SKM-1 treated with dmso at 0.1 percent for 144 hours (cell line): ENCODE measurements at regions not wholly inside any gene's neighbourhood (a gene's known extent, or its start where the extent isn't known, plus 50 kb on each side); places are given as distances from the start of the nearest gene placed in this dataset.
A peak's percentile ranks its signal among the peaks of the same experiment; 100 is the strongest.

Experiments used
- DNase-seq: peaks from one replicate; lab custom pipeline; 2025; ENCODE audit not compliant: unreplicated experiment; lab: John Stamatoyannopoulos, UW

DNA sequence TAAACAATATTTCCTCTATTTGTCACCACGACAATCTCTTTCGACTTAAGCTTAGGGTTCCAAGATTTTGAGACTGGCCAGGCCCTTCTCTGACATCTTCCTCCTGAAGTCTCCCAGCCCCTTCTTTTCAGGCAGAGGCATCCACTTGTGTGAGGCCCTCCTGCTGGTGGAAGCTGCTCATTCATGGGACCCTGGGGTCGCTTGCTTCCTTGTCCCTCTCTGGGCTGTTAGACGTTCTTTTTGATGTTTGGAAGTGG is 188.2 kb upstream of the APCDD1 start:
- DNase-seq, result no peak

DNA sequence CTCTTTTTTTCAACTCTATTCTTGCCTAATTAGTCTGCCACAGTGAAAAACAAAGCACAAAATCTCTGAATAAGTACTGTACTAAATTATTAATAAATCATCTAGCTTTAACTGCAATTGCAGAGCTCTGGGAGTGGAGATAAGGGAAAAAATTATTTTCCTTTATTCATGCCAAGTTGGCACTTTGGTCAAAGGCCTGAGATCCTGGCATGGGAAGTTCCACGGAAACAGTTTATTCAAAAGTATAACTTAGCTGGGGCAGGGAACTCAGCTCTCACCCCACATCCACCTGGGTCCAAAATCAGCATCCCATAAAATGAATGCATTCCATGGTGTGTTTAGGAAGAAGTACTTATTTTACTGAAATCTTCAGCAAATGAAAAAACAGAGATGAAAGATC is 185.2 kb upstream of the APCDD1 start:
- no peak for DNase-seq

DNA sequence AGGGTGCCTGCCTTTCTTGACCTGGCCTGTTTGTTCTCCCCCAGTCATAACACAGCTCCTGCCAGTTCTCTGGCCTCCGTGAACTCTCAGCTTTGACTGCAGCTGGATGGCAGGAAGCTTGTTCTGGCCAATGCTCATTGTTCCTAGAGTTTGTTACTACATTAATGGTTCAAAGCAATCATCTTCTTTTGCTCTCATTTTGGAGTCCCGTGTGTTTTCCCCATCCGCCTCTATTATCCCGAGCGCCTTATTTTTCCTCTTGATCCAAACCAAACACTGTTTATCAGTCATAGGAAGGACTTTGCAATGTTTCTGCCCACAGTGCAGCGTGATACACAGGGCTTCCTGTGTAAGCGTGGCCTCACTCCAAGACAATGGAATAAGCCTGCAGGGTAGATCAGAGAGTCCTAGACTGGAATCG is 184.3 kb upstream of the APCDD1 start:
- no peak for DNase-seq

DNA sequence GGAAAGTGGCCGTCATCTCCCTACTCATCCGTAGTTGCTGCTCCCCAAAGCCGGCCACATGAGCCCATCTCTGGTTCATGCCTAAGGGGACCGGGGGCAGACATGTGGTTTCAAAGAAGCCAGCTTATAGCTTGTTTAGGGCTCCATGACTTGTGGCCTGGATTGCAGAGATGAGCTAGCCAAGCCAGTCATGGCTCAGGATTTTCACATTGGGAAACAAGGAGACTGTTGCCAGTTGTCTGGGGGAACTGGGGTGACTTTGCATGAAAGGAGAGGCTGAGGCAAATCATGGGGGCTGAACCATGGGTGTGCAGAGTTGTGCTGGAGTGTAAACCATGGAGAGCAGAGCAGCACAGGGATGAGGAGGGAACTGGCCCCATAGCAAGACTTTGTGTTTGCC is 183.0 kb upstream of the APCDD1 start:
- no peak for DNase-seq

DNA sequence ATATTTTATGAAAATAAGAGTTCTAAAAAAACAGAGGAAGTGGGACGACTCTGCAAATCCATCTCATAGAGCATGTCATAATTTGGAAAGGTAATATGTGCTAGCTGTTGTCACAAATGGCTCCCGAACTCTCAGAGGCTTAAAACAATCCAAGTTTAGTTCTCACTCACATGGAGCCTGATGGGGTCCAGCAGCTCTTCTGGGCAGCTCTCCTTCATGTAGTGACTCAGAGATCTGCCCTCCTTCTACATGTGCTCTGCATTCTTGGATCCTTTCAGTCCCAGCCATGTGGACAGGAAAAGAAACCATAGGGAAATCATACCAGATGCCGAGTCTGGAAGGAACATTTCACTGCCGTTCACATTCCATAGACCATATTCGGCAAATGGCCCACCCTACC is 180.1 kb upstream of the APCDD1 start:
- DNase-seq, result no peak

DNA sequence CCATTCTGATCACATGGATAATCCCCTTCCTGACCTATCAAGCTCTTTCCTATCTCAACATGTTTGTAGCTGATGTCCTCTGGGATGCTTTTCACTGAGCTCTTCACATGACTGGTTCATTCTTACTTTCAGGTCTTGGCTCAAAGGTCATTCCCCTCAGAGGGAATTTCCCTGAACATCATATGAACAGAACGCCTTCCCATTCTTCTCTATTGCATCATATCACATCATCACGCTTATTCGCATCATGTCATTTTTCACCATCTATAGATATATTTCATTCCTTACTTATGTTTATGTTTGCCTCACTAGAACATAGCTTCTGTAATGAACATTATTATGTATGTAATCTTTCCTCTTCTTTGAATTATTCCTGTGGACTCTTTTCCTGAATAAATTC is 178.9 kb upstream of the APCDD1 start:
- no peak for DNase-seq

DNA sequence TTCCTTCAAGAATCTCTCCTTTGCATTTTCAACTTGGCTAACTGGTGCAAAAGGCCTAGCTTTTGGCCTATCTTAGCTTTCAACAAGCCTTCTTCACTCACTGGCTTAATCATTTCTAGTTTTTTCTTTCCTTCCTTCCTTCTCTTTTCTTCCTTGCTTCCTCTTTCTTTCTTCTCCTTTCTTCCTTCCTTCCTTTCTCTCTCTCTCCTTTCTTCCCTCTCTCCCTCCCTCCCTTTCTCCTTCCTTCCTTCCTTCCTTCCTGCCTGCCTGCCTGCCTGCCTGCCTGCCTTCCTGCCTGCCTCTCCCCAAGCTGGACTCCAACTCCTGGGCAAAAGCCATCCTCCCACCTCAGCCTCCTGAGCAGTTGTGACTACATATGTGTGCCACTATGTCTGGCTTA is 176.2 kb upstream of the APCDD1 start:
- DNase-seq, result no peak

DNA sequence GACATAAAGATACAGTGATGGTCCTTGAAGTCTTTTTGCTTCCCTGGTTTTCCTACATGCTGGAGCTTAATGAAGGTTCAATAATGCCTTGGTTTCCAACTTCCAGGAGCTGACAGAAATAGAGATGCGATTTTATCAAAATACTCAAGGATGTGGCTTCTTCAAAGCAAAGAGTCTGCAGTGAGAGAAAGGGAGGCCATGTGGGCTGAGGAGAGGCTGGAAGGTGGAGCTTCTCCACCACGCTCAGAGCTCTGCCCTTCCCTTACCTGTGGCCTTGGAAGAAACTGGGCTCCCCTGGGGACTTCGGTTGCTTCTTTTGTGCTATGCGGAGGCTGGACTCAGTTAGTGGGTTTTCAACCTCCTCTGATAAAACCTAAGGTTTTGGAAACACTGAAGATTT is 175.0 kb upstream of the APCDD1 start:
- DNase-seq, result no peak

DNA sequence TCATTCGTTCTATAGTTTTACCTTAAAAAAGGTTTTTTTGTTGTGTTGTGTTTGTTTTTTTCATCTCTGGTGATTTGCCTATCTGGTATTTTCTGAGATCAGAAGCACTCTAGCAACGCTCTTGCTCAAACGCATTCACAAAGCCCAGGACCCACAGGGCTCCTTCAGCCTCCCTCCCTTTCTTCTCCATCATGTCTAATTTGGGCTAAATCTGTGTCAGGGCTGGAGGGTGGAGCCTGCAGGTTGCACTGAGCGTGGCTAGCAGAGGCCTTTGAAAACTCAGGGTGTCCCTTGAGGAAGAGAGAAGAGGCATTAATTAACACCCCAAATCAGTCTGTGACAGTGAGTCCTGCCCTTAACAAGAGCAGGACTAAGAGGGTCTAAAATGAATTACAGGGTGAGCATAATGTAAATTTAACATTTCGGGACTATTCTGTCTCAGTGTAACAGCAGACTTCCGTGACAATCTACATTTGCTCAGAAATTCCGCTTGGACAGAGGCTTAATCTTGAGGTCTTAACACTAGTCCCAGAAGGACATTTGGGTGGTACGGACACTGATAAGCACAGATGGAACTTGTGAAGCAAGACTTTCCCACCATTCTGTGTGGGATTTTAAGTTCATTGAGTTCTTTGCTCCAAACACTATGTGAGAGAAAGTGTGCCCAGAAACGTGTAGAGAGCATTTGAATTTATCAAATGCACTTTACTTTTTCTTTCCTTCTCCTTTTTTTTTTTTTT is 174.4 kb upstream of the APCDD1 start:
- DNase-seq, result no peak

DNA sequence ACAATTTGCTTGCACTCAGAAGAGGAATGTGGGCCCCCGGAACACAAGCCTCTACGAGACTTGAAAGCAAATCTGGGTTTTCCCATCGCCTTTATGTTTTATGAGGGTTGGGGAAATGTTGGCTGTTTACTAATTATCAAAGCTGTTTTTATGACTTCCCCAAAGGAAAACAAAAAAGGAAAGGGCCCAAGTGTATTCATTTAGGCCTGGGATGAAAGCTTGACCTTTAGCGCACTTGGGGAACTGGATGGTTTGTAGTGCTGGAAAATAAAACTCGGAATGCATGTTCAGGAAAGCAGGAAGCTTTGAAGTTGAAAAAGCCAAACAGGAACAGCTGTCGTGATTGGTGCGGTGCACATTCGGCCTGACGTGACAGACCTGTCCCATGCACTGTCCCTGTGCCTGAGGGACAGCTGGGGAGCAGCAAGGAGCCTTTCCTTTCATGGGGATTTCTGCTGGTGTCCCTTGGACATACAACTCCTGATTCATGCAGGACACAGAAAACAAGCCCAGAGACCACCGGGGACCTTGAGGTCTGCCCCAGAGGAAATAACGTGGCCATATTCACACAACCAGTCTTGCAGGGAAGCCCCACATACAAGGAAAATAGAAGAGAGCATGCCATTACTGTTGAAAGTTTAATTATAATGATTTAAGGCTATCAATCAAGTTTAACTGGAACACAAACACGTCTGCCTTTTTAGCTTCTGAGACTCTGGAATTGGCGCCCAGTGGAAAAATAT is 169.7 kb upstream of the APCDD1 start:
- DNase-seq, result no peak

DNA sequence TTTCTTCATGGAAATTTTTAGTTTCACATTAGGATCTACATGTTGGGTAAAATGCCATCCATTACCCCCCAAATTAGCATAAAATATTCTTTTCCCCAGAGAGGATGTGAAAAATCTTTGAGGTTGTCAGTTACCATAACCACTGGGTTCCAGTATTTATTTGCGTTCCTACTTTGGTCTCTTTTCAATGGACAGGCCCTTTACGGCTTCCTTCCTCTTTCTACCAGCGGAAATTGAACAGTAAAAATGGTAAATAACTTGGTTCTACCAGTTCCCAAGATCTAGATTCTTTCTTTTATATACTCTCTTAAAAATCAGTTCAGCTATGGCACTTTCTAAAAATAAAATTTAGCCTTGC is 169.2 kb upstream of the APCDD1 start:
- DNase-seq, result peak; percentile 28

DNA sequence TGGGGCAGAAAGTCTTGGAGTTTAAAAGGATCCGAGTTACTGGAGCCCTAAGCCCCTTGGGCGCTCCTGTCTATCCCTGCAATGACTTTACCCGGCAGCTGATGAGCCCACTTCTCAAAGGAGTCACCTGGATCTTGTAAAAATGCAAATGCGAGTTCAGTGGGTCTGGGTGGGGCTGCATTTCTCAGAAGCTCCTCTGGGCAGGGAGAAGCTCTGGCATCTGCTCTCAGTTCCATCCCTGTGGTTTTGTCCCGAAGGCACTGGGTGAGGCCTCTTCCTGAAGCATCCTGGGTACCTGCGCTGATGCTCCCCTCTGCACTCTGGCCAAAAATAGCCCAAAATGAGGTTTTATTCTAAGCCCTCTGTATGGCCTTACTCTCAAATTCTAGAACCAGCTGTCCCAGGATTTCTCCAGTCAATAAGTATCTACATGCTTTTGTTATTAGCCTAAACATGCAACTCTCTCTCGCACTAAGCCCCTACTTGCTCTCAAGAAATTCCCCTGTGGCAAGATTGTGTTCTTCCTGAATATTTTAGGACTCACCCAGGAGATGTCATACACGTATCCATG is 167.8 kb upstream of the APCDD1 start:
- DNase-seq, result no peak

DNA sequence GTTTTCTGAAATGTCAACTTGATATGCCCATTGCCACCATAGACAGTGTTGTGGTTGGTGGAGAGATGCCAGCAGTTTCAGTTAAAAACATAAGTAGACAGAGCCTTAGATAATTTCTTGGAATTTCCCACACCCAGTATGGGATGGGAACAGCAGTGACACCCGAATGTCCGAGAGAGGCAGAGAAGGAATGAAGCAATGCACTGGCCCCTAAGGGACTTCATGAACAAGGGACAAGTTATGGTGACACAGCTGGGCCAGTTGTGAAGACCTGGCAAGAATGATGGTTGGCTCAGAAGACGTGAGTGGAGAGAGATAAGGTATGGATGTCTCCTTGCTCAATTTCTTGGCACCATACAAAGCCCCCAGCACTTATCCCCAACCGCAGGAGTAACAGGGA is 165.2 kb upstream of the APCDD1 start:
- DNase-seq, result no peak

DNA sequence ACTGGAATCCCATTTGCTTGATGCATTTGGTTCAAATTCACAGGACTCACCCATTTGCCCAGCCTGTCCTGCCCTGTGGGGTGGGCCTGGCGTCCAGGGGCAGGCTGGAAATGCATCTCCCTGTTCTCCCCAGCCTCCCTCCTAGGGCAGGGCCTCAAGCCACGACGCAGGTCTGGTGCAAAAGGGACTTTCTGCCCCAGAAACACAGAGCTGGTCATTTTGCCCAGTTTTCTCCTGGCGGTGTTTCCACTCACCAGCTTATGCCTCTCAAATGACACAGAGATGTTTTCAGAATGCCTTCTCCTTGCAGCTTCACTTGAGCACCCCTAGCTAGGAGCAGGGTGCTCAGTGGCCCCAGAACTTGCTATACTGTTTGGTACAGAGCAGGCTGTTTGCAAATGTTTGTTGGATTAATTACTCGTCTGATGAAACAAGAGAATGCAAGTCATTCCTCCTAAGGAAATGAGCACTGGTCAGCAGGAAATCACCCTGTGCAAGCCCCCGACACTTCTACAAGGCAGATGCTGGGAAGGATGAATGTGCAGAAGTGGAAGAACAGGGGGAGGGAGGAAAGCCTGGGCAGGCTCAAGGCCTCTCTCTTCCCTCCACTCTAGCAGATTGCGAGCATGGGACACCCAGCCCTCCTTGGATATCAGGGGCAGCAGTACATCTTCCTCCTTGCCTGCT is 164.3 kb upstream of the APCDD1 start:
- no peak for DNase-seq

DNA sequence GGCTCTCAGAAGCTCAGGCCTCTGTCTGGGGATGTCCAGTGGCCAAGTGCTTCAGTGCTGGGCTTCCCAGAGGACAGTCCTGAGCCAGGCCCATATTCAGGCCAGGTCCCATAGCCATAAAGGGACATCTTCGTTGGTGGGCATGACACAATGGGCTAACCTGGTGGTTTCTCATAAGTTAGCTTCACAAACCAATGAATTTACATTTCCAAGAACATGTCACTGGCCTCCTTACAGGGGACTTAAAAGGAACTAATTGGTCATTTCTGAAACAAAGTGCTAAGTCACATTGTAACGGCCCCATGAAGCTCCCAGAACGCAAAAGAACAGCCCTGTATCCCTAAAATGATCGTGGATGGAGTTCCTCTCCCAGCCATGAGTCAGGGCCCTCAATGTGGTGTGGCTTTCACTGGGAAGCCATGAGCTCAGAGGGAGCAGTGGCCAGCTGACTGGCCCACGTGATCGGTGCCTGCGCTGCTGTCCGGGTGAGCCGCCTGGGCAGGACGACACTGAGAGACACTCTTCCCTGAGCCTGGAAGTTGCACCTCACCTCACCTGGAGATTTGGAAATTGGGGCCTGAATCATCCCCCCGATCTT is 163.7 kb upstream of the APCDD1 start:
- no peak for DNase-seq

DNA sequence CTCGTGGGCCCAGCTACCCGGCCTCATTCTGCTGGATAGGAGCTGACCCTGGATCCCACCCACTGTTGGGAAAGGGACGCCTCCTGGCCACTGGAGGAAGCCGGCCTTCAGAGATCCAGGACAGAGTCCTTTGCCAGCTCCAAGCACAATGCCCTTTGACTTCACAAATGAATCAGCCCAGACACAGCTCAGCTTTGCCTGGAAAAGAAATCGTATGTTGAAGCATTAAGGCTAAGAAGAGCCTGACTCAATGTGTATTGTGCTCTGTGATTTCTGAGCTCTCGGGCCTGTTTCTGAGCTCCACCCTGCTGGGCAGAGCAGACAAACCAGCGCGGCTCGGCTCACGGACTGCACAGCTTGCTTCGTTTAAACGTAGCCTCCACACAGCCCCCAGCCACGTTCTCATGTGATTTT is 162.9 kb upstream of the APCDD1 start:
- DNase-seq, result no peak

DNA sequence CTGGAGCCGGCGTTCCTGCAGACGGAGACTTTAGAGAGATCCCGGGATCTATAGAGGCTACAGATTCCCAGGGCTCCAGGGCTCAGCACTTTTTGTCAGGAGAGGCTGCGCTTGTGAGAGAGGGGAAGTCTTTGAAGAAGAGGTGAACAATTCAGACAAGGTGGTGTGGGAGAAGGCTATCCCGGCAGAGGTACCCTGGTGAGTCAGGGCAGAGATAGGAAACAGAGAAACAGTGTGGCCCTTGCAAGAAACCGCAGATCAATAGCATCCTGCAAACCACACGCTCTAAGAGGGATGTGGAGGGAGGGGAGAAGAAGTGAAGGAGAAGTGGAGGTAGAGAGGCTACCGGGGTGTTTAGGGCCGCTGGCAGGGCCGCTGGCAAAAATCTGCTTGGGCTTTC is 160.5 kb upstream of the APCDD1 start:
- DNase-seq, result no peak

DNA sequence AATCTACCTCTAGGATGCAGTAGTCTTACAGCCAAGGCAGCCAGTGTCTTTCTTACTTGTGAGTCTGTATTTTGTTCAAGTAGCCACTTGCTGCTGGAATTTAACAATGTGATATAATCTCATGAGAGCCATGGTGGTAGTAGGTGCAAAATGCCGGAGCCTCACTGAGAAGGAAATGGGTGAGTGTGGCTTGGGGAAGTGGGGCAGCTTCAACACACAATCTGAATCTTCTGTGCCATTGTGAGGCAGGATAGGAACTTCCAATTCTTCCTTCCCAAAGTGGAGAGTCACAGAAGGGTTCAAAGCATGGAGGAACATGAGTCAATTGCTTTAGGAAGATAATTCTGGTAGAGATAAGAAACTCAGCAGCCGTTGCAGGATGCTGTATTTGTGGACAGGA is 158.7 kb upstream of the APCDD1 start:
- DNase-seq, result no peak

DNA sequence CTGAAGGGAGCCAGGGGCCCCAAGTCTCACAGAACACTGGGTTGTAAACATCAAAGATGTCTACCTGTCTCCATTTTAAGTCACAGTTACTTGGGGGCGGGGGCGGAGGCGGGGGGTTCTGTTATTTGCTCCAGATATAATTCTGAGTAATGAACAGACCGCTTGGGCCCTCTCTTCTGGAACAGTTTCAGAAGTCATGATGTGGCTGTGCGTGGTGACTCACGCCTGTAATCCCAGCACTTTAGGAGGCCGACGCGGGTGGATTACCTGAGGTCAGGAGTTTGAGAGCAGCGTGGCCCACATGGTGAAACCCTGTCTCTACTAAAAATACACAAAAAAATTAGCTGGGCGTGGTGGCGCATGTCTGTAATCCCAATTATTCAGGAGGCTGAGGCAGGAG is 157.9 kb upstream of the APCDD1 start:
- DNase-seq, result no peak

DNA sequence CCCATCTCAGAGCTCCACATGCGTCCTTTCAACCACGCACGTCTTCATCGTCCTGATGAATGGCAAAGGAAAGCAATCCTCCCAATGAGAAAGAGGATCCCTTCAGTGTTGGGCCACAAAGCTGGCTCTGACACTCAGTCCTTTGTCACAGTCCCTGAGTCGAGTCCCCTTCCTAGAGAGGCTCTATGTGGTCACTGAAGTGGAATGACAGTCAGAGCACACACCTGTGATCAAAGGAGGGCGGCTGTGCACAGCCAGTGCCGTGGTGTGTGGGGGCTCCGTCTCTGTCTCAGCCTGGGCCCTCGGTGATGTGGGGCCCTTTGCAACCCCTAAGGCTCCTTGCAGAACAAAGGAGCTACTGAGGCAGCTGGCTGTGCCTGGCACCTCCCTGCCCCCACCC is 157.3 kb upstream of the APCDD1 start:
- DNase-seq, result no peak

DNA sequence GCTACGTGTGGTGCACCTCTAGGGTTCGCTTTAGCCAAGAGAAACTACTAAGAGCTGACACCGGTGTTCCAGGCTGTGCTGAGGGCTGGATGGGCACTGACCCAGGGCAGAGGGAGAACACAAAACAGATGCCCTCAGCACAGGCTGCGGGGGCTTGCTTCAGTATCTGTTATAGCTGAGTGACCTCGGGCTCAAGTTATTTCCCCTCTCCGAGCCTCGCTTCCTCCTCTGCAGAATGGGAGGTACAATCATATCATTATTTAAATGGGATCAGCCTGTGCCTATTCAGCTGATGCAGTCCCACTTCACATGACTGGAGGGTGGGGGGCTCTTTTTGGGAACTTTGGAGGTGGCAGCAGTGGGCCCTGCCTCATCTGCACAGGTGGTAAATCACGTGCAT is 156.1 kb upstream of the APCDD1 start:
- DNase-seq, result no peak

DNA sequence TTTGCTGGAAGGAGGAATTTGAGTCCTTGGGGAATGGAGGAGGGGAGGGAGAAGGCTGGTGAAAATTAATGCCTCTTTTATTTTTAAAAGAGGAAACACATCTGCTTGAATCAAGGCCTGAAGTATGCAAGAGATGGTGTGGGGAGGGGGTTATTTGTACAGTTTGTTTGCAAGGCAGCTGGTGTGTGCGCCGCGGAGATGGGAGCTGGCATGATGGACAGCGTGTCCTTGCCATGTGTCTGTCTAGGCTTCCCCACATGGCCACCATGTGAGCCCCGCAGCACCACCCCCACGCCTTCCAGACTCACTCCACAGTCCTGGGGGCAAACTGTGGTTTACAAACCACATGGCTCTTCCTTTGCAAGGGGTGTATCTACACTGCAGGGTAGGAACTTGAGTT is 154.8 kb upstream of the APCDD1 start:
- DNase-seq, result no peak
